MM.1S (cell line): ENCODE measurements at regions not wholly inside any gene's neighbourhood (a gene's known extent, or its start where the extent isn't known, plus 50 kb on each side); places are given as distances from the start of the nearest gene placed in this dataset.

Experiments used
- DNase-seq: peaks from one replicate; pipeline ENCODE4 v3.0.0-alpha.2; 2015
- H2AFZ ChIP-seq: fragments of 300-600 bp; sonication (generic); 2 replicates; pipeline ENCODE4 v1.6.0; 2016; ENCODE audit warnings: antibody characterized with exemption, low read length
- H3F3A ChIP-seq: fragments of 300-600 bp; sonication (generic); 2 replicates; pipeline ENCODE4 v1.6.1; 2016; ENCODE audit warnings: mild to moderate bottlenecking, antibody characterized with exemption, low read length, moderate library complexity, mixed read lengths; ENCODE audit not compliant: insufficient read depth
- H3K27ac ChIP-seq: fragments of 300-600 bp; sonication (generic); 2 replicates; pipeline ENCODE4 v1.5.1; 2016; ENCODE audit warnings: mild to moderate bottlenecking, low read length
- H3K27me3 ChIP-seq: fragments of 300-600 bp; sonication (generic); replicated peaks from 2 replicates; pipeline ENCODE4 v1.6.0; 2016; ENCODE audit warnings: low read length; ENCODE audit not compliant: insufficient read depth
- H3K36me3 ChIP-seq: fragments of 300-600 bp; sonication (generic); replicated peaks from 2 replicates; pipeline ENCODE4 v1.6.1; 2016; ENCODE audit warnings: mild to moderate bottlenecking, low read length, mixed read lengths; ENCODE audit not compliant: insufficient read depth
- H3K4me1 ChIP-seq: fragments of 300-600 bp; sonication (generic); 2 replicates; pipeline ENCODE4 v1.6.1; 2016; ENCODE audit warnings: low read length, mixed read lengths
- H3K4me2 ChIP-seq: fragments of 300-600 bp; sonication (generic); 2 replicates; pipeline ENCODE4 v1.6.0; 2016; ENCODE audit warnings: low read depth, low read length
- H3K4me3 ChIP-seq: fragments of 300-600 bp; sonication (generic); 2 replicates; pipeline ENCODE4 v1.5.1; 2016; ENCODE audit warnings: low read length, mixed read lengths
- H3K79me2 ChIP-seq: fragments of 300-600 bp; sonication (generic); 2 replicates; pipeline ENCODE4 v1.6.1; 2016; ENCODE audit warnings: mixed run types, low read length, mixed read lengths
- H3K9ac ChIP-seq: fragments of 300-600 bp; sonication (generic); 2 replicates; pipeline ENCODE4 v1.6.1; 2016; ENCODE audit warnings: low read length, mixed read lengths
- H3K9me2 ChIP-seq: fragments of 300-600 bp; sonication (generic); replicated peaks from 2 replicates; pipeline ENCODE4 v1.6.1; 2016; ENCODE audit warnings: mild to moderate bottlenecking, low read length, mixed read lengths; ENCODE audit not compliant: insufficient read depth
- H3K9me3 ChIP-seq: fragments of 300-600 bp; sonication (generic); replicated peaks from 2 replicates; pipeline ENCODE4 v1.6.1; 2016; ENCODE audit warnings: mild to moderate bottlenecking, low read length, mixed read lengths; ENCODE audit not compliant: insufficient read depth
- H4K20me1 ChIP-seq: fragments of 300-600 bp; sonication (generic); 2 replicates; pipeline ENCODE4 v1.6.1; 2016; ENCODE audit warnings: mild to moderate bottlenecking, low read length, moderate library complexity, mixed read lengths; ENCODE audit not compliant: insufficient read depth
- EZH2 ChIP-seq: fragments of 300-600 bp; sonication (generic); optimal IDR thresholded peaks from 2 replicates; pipeline ENCODE3; 2017; ENCODE audit warnings: low read depth, mild to moderate bottlenecking, antibody characterized with exemption, low read length, mixed read lengths
- EZH2phosphoT487 ChIP-seq: fragments of 300-600 bp; sonication (generic); IDR thresholded peaks from 2 replicates; pipeline ENCODE4 v1.6.1; 2018; ENCODE audit warnings: antibody characterized with exemption, low read length
- TF ChIP-seq, protein P1 (sequence below): fragments of 300-600 bp; sonication (generic); IDR thresholded peaks from 2 replicates; pipeline ENCODE4 v1.5.1; 2016; ENCODE audit warnings: antibody characterized with exemption, low read length, mixed read lengths

DNA sequence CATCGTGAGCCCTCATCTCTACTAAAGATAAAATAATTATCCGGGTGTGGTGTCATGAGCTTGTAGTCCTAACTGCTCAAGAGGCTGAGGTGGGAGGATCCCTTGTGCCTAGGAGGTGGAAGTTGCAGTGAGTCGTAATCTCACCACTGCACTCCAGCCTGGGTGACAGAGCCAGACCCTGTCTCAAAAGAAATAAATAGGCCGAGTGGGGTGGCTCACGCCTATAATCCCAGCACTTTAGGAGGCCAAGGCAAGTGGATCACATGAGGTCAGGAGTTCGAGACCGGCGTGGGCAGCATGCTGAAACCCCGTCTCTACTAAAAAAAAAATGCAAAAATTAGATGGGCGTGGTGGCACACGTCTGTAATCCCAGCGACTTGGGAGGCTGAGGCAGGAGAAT lies 70.9 kb downstream of the RESF1 start:
- Histone ChIP-seq H3K4me3 (no peak overlapping the region), H3K27me3 (no peaks in the 10 kb centered on the region), H3K27ac (no peak overlapping the region), H3K79me2 (no peaks in the 10 kb centered on the region), H2AFZ (no peak overlapping the region), H3K9me2 (no peaks in the 10 kb centered on the region), H3K4me1 (no peaks in the 10 kb centered on the region), H3K4me2 (no peak overlapping the region), H3K9me3 (no peaks in the 10 kb centered on the region), H4K20me1 (no peaks in the 10 kb centered on the region), H3K36me3 (no peaks in the 10 kb centered on the region), H3K9ac (no peak overlapping the region), H3F3A (no peaks in the 10 kb centered on the region)
- TF ChIP-seq, protein P1, sequence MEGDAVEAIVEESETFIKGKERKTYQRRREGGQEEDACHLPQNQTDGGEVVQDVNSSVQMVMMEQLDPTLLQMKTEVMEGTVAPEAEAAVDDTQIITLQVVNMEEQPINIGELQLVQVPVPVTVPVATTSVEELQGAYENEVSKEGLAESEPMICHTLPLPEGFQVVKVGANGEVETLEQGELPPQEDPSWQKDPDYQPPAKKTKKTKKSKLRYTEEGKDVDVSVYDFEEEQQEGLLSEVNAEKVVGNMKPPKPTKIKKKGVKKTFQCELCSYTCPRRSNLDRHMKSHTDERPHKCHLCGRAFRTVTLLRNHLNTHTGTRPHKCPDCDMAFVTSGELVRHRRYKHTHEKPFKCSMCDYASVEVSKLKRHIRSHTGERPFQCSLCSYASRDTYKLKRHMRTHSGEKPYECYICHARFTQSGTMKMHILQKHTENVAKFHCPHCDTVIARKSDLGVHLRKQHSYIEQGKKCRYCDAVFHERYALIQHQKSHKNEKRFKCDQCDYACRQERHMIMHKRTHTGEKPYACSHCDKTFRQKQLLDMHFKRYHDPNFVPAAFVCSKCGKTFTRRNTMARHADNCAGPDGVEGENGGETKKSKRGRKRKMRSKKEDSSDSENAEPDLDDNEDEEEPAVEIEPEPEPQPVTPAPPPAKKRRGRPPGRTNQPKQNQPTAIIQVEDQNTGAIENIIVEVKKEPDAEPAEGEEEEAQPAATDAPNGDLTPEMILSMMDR, result no peak
- TF ChIP-seq EZH2, result no peak
- no peak for TF ChIP-seq EZH2phosphoT487
- no peak for DNase-seq

DNA sequence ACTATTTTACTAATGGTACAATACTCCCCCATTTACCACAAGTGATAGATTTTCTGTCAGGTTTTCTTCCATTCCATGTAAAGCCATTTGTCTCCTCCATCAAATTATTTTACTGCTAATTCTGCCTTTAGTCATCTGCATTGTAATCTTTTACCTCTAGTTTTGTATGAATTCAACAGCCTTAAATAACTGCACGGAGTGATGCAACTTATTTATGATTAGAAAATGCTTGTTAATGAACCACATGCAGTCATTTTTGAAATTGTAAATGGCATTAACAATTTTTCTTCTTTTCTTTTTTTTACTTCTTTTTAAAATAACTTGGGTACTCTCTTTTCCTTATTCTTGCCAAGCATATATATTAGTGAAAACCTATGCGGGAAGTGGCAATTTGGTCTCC lies 71.5 kb downstream of the RESF1 start:
- Histone ChIP-seq H3K4me3 (no peak overlapping the region), H2AFZ (no peak overlapping the region), H3K9ac (no peak overlapping the region), H3K27ac (no peak overlapping the region), H3K4me2 (no peak overlapping the region), H3K4me1 (no peaks in the 10 kb centered on the region), H4K20me1 (no peaks in the 10 kb centered on the region), H3K36me3 (no peaks in the 10 kb centered on the region), H3K79me2 (no peaks in the 10 kb centered on the region), H3F3A (no peaks in the 10 kb centered on the region), H3K27me3 (no peaks in the 10 kb centered on the region), H3K9me2 (no peaks in the 10 kb centered on the region), H3K9me3 (no peaks in the 10 kb centered on the region)
- DNase-seq, result no peak
- TF ChIP-seq EZH2phosphoT487 (no peak), EZH2 (no peak)
- TF ChIP-seq, protein P1, result no peak

DNA sequence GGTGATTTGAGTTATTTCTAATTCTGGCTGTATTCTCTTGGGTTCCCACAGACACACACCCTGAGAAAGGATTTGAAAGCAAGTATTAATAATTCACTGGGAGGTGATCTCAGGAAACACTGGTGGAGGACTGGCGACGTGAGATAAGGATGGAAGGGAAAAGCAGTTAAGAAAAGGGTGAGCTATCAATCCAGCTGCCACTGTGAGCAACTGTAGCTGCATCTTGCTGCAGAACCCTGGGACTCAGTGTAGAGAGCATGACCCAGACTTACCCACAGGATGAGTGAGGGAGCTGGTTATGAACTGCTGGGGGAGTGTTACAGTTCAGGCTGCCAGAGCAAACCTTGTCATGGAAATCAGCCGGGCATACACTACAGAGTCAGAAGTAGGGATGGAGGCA lies 71.9 kb downstream of the RESF1 start:
- no peaks in the 10 kb centered on the region for H3K9me3 ChIP-seq
- H3K4me2 ChIP-seq, result no peak overlapping the region
- H3K27ac ChIP-seq, result no peak overlapping the region
- H3K4me3 ChIP-seq, result no peak overlapping the region
- H3K79me2 ChIP-seq, result no peaks in the 10 kb centered on the region
- H3K9ac ChIP-seq, result no peak overlapping the region
- no peaks in the 10 kb centered on the region for H3K27me3 ChIP-seq
- no peaks in the 10 kb centered on the region for H3K4me1 ChIP-seq
- H3K36me3 ChIP-seq, result no peaks in the 10 kb centered on the region
- H2AFZ ChIP-seq, result no peak overlapping the region
- H3F3A ChIP-seq, result no peaks in the 10 kb centered on the region
- no peaks in the 10 kb centered on the region for H3K9me2 ChIP-seq
- no peak for DNase-seq
- TF ChIP-seq, protein P1, result no peak
- no peak for TF ChIP-seq EZH2
- TF ChIP-seq EZH2phosphoT487, result no peak
- H4K20me1 ChIP-seq, result no peaks in the 10 kb centered on the region
